ENCODE measurements at regions not wholly inside any gene's neighbourhood (a gene's known extent, or its start where the extent isn't known, plus 50 kb on each side); places are given as distances from the start of the nearest gene placed in this dataset.
"Not testable (repeated sequence)": the region's sequence is repeated elsewhere in the genome, so short reads cannot be mapped to it uniquely, and the experiment has no call there.

- no peak for DNase-seq
Measured at GRCh38 chr1:70760154-70760553, 287.5 kb downstream of the PTGER3 start.

DNA sequence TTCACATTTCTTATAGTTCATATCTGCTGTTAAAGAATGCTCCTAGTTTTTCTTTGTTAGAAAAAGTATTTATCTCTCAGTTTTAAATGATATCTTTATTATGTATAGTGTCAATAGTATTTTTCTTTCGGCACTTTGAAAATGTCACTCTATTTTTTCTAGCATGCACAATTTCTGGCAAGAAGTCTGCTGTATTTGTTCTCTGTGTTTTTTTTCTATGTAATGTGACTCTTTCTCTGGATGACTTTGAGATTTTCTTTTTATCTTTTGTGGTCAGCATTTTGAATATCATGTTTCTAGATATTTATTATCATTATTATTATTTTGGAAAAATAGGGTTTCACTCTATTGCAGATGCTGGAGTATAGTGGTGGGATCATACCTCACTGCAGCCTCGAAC lies 285.2 kb downstream of the PTGER3 start:
- DNase-seq: no peak

- DNase-seq: no peak
Measured at GRCh38 chr1:70764747-70765146, 282.9 kb downstream of the PTGER3 start.

- no peak for DNase-seq
Measured at GRCh38 chr1:70767377-70767776, 280.2 kb downstream of the PTGER3 start.

DNA sequence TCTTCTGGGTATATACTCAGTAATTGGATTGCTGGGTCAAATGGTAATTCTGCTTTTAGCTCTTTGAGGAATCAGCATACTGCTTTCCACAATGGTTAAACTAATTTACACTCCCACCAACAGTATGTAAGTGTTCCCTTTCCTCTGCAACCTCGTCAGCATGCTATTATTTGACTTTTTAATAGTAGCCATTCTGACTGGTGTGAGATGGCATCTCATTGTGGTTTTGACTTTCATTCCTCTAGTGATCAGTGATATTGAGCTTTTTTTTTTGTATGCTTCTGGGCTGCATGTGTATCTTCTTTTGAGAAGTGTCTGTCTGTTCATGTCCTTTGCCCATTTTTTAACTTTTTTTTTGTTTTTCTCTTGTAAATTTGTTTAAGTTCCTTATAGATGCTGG lies 279.4 kb downstream of the PTGER3 start:
- DNase-seq: no peak

- no peak for DNase-seq
Measured at GRCh38 chr1:70778056-70778762, 269.4 kb downstream of the PTGER3 start.

- DNase-seq: no peak
Measured at GRCh38 chr1:70778934-70779333, 268.7 kb downstream of the PTGER3 start.

DNA sequence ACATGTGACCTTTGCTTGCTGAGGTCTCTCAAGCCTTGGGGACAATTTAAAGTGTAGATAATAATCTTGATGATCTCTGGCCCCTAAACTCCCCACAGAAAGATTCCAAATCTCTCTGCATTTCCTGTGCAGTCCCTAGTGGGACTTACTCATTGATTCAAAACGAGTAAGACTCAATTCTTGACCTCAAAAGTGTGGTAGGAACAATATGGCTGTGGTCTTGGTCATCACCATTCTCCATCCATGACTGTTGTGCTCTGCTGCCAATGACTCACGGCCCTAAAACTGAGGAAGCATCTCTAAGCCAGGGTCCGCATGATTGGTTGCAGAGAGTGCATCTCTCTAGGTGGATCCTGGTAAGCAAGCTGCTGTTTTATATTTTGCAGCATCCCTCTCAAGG lies 268.0 kb downstream of the PTGER3 start:
- no peak for DNase-seq

GRCh38 chr1:70785287-70785686 lies 262.3 kb downstream of the PTGER3 start:
- no peak for DNase-seq

DNA sequence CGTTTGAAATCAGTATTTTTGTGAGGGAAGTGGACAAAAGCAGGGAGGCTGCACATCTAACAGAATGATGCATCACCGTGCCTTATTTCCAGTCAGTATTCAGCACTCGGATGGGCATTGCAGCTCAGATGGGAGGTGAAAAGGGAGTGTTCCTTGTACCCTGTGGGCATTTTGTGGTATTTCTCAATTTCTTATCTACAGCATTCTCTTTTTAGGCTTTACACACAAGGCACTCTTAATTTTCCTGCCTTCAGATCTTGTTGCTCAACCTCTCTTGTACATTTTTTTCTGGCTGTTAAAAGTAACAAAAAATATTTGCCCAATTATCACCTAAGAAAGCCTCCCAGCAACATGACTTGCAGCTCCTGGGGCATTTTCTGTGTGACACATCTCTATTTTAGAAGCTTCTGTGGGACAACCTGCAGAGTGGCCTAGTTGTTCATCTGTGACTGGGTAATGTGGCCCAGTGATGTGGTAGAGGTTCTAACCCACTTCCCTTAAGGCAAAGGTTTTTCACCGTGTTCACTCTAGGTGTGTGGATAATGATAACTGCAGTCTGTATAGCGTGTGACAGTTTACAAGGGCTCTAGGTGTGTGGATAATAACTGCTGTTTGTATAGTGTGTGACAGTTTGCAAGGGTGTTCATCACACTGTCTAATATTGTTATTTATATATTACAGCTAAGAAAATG lies 257.2 kb downstream of the PTGER3 start:
- no peak for DNase-seq

- DNase-seq: not testable (repeated sequence)
Measured at GRCh38 chr1:70795064-70795463, 252.6 kb downstream of the PTGER3 start.

- not testable (repeated sequence) for DNase-seq
Measured at GRCh38 chr1:70796298-70796697, 251.3 kb downstream of the PTGER3 start.

GRCh38 chr1:70802625-70803024 lies 245.0 kb downstream of the PTGER3 start:
- DNase-seq: not testable (repeated sequence)

GRCh38 chr1:70805641-70806040 lies 242.0 kb downstream of the PTGER3 start:
- no peak for DNase-seq

GRCh38 chr1:70807088-70807664 lies 240.4 kb downstream of the PTGER3 start:
- DNase-seq: no peak

DNA sequence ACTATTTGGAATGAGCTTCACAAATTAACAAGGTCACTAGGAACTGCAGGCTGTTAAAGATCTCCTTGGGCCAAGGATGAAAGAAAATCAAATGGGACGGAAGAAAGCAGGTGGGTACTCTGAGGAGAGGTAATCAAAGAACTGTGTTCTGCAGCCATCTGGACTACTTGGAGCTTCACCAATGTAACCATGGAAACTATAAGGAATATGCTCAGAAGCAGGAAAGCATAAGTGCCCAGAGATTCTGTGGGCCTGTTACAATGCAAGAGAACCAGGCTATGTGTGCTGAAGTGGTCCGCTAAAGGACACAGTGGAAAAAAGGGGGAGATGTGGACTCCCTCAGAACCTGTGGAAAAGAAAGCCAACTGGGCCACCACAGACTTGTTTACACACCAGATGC lies 238.5 kb downstream of the PTGER3 start:
- DNase-seq: no peak

DNA sequence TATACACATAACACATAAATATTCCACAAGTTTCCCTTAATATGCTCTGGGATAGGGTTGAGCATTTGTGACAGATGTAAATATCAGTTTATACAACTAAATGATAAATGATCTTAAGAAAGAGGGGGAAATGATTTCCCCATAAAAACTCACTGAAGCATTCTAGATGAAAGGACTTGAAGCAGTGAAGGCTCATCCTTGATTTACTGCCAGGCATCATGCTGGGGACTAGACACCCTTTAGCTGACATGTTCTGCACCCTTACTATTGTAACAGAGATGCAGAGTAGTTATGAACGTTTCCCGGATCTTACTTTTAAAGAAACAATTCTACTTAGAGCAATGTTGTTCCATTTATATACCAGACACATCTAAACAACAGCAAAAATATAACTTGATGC lies 235.8 kb downstream of the PTGER3 start:
- DNase-seq: no peak

DNA sequence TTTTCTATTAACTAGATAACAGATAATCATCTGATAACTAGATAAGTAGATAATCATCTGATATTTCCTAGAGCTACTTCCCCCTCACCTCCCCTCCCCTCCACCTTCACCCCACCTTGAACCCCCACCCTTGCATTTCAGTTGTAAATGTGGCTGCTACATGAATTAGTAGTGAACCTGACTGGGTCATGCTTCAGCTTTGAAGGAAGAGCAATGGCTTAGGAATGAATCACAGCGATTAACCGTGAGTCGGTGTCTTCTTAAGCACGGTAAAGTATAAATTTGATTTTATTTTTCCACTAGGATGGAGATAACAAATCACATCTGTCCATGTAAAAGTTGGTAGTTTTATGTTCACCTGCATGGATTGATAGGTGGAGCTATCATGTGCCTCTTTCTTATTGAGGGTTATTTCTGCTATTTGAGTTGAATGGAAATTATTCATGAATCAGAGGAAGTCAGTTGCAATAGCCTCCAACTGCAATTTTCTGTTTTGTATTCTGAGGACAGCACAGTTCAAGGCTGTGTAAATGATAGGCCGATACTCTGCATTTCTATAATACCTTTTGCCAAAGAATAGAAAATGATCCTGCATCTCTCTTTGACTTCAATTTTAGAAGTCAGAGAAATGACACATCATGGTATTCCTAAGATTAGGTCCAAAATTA lies 235.0 kb downstream of the PTGER3 start:
- no peak for DNase-seq

GRCh38 chr1:70818401-70818800 lies 229.2 kb downstream of the PTGER3 start:
- DNase-seq: no peak

DNA sequence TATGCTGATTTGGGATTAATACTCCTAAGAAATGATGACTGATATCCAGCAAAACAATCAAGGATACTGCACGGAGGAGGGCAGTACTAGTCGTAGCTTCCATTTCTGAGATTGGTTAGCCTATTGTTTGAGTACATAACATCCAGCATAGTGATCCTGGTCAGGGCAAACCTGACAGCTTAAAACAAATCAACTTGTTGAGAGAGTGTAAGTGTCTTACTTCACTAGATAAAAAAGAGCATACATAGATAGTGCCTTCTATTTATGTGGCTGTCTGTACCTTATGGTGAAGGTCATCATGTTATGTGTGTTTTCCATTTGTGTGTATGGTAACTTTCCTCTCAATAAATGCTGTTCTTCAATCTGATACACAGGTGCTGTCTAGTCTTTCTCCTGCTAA lies 228.4 kb downstream of the PTGER3 start:
- no peak for DNase-seq

GRCh38 chr1:70819785-70820184 lies 227.8 kb downstream of the PTGER3 start:
- DNase-seq: no peak

DNA sequence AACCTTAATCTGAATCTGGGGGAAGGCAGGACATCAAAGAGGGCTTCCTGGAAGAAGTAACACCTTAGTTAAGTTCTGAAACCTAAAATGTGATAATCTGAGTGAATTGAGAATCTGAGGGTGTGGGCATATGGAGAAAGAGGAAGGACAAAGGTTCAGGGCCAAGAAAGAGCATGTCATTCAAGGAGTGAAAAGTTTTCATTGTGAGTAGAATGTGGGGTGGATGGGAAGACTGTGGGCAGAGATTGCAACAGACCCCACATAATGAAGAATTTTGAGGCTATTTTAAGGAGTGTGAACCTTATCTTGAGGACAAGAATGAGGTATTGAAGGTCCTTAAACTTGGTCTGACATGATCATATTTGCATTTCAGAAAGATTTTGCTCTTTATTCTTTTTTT lies 227.2 kb downstream of the PTGER3 start:
- DNase-seq: no peak

GRCh38 chr1:70820995-70821394 lies 226.6 kb downstream of the PTGER3 start:
- DNase-seq: no peak

- DNase-seq: no peak
Measured at GRCh38 chr1:70826428-70826827, 221.2 kb downstream of the PTGER3 start.

All from CD4-positive, alpha-beta T cell treated with Interleukin-4 for 4 hours (primary cell).